Skin of body (tissue), 1 donor: ENCODE measurements at regions not wholly inside any gene's neighbourhood (a gene's known extent, or its start where the extent isn't known, plus 50 kb on each side); places are given as distances from the start of the nearest gene placed in this dataset.
A peak's percentile ranks its signal among the peaks of the same experiment; 100 is the strongest.

Source experiments
- DNase-seq: peaks from one replicate; lab custom pipeline; 2025; lab: John Stamatoyannopoulos, UW

DNA sequence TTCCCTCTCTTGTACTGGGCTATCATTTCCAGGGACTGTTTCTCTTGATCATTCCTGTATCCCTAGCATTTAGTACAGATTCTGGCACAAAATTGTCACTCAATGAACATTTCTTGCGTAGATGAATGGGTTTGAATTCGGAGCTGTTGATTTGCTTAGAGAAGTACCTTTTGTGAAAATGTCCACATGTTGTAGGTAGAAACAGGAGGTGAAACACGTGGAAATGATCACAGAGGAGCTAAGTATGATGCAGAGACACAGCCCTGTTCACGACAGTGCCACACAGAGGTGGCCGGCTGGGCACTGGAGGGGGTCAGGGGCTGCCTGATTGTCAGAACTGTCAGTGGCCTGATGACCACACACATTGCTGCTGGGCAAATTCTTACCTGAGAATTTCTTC, 196.1 kb upstream of the PRKCQ start:
- DNase-seq = no peak

DNA sequence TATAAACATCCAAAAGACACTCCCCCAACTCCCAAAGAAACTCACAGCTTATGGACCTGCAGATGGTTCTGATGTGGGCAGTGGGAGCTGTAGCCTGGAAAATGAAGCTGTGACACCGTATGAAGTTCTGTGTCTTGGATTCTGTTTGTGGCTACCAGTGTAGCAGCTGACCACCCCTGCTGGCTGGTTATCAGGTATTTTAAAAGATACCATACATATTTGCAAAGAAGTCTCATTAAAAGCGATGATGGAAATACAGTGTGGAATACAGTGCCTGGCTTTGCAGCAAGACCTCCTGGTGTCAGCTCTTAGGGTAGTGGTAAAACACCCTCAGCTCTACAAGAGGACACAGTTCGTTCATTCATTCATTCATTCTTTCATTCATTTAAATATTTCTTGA, 194.3 kb upstream of the PRKCQ start:
- DNase-seq = no peak

- no peak for DNase-seq
Observed at GRCh38 chr10:6771331-6771730, 191.3 kb upstream of the PRKCQ start.

GRCh38 chr10:6770846-6771245, 190.8 kb upstream of the PRKCQ start:
- no peak for DNase-seq

- no peak for DNase-seq
Observed at GRCh38 chr10:6769704-6770417, 189.8 kb upstream of the PRKCQ start.

DNA sequence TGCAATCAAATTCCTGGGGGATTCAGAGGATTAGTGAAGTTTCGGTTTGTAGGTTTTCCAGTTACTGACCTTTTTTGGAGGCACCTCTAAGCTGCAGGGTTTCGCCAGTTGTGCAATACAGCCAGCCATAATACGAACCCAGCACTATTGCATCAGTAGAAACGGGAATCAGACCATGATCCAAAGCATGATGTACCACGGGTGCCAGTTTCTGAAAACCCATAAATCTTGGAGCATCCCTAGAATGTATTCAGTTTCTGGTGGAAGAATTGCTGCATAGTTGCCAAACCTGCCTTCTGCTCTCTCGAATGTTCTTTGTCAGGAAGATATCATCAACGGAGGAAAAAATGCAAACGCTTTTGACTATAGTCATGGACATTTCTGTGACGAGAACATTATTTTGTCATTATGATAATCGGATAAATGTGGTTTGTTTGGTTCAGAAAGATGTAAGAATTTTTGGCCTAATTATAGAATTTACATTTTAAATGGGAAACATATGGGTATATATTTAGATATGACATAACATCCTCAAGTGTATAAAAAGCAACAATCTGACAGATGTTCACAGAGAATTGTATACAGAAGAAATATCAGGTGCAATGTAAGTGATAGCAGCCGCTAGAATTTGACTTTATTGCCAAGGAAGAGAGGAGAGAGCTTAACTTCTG, 186.2 kb upstream of the PRKCQ start:
- peak; percentile 92 for DNase-seq

DNA sequence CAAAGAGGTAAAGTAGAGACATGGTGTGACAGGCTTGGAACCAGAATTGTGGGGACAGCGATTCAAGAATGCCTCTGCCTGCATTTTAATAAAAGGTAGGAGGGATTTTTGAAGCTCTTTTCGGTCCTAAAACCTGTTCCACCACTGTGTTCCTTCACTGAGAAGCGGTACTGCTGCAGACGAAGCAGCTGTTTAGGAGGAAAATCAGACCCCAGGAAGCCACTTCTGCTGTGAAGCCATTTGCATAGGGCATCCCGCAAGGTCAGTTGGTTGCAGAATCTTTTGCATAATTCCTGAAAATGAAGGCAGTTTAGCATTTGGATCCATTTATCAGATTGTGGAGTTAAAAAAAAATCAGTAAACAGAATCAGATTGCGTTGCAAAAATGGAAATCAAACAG, 183.3 kb upstream of the PRKCQ start:
- no peak for DNase-seq

DNA sequence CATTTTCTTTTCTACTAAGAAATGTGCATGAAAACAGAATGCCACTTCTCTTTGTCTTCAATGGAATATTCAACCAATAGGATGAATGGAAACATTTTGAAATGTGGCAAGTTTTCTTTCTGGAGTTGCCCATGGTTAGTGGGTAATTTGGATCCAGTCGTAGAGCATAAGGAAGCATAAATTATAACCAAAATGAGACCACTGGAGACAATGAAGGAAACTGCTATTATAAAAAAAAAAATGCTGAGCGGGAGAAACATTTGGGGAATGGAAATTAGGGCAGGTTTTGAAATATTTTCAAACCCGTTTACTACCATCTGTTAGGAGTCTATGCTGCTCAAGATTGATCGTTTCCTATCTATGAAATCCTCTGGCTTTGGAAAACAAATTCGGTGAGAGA, 182.9 kb upstream of the PRKCQ start:
- no peak for DNase-seq

DNA sequence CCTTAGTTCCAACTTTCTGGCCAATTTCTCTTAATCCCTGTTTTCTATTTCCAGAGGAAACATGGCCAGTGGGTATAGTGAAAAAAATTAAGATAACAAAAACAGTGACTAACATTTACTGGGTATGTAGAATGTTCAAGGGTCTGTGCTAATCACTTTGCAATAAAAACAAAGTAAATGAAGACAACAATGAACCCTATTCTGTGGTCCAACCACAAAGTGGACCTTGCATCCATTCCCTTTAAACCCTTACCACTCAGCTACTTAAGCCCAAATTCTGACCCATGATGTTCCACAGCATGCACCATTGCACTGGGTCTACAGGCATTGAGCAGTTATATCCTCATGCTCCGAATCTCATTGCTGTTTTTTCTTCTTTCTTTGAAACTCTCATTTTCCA, 179.9 kb upstream of the PRKCQ start:
- DNase-seq = no peak

- no peak for DNase-seq
Observed at GRCh38 chr10:6757158-6757557, 177.1 kb upstream of the PRKCQ start.

- DNase-seq = peak; percentile 36
Observed at GRCh38 chr10:6756716-6757115, 176.6 kb upstream of the PRKCQ start.

DNA sequence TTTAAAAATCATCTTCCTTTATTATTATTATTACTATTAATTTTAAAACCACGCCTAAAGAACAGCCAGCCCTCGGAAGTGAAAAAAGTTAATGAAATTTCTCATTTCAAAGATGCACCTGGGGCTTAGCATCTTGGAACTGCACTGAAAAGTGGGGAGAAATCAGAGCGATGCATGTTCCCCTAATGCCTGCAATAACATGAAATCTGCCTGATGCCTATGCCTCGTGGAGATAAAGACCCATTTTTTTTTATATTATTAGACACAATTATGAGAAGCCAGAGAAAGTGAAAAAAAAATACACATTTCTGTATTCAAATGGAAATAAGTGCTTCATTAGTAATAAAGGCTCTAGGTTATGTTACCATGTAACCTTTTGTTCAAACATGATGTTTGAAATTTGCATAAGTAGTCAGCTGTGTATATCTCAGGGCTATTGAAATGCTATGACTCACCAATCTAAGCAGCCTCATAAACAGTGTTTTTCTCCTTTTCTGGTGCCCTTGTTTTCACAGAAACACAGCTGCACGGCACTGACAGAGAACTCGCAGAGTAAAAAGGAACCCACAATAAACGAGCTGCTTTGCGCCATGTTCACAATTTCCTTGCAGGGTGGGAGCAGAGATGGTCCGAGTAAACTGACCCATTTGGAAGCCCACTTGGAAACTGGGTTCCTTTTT, 175.8 kb upstream of the PRKCQ start:
- no peak for DNase-seq

- DNase-seq = no peak
Observed at GRCh38 chr10:6753644-6754043, 173.6 kb upstream of the PRKCQ start.

DNA sequence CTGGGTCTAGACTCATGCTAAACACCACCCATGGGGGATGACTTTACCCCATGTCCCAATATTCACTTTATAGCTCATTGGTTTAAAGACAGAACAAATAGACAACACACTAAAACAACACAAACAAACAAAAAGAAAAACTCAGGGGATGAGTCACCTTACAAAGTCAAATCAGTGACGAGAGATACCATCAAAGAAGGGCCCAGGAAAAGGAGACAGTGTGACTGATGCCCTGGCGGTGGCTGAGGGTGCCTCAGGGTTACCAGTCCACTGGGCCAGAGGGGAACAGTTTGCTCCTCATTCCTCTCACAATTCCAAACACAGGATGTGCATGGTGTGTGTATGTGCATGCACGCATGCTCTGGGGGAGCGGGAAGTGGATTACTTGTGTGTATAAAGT, 171.3 kb upstream of the PRKCQ start:
- DNase-seq = no peak

DNA sequence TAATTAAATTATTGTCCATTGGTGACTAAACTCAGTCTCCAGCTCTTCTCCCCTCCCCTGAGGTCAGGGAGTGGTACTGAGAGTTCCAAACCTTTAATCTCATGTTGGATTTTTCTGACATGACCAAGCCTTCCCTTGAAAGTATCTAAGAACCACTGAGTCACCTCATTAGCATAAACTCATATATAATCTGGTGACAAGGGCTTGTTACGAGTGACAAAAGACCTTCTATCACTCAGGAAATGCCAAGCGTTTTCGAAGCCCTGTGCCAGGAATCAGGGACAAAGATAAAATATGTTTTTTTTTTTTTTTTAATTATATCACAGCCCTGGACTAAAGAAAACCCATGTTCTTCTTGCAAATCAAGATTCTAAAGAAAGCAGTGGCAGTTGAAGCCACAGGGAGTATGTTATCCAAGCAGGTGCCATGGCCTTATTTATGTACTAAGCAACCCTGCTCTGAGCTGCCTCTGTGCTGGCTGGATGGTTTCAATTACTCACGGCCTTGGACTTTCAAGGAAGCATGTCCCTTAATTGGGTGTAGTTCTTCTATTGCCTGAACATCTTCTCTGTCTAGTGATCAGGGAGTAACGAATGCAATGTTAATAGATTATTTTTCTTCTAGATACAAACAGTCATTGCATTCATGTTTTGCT, 169.0 kb upstream of the PRKCQ start:
- DNase-seq = no peak

- no peak for DNase-seq
Observed at GRCh38 chr10:6748029-6748428, 168.0 kb upstream of the PRKCQ start.

GRCh38 chr10:6746782-6747181, 166.7 kb upstream of the PRKCQ start:
- no peak for DNase-seq

- DNase-seq = no peak
Observed at GRCh38 chr10:6743291-6743849, 163.3 kb upstream of the PRKCQ start.

DNA sequence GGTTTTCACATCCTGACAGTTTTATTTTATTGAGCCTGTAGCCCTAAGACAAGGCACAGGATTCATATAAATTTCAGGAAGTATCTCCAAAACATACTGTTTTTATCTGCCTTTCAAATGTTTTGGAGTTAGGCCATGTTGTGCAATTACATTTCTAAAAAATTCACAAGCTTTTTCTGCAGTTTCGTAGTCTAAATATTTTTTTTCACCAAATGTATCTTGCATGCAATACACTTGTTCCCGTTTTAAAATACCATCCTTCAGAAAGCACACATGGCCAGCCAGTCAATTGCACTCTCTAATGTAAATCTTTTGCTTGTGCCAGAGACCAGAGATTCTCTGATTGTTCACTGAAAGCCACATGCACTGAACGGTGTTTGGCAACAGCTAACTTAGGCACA, 161.5 kb upstream of the PRKCQ start:
- no peak for DNase-seq

GRCh38 chr10:6739530-6740174, 159.6 kb upstream of the PRKCQ start:
- no peak for DNase-seq

- peak; percentile 29 for DNase-seq
Observed at GRCh38 chr10:6738112-6738768, 158.2 kb upstream of the PRKCQ start.
